GM12892 (cell line): ENCODE measurements at regions not wholly inside any gene's neighbourhood (a gene's known extent, or its start where the extent isn't known, plus 50 kb on each side); places are given as distances from the start of the nearest gene placed in this dataset.

Experiments used
- POLR2AphosphoS5 ChIP-seq: IDR thresholded peaks from 2 replicates; pipeline ENCODE4 v1.6.1; 2011; ENCODE audit warnings: low read depth, low read length, control low read depth
- TAF1 ChIP-seq: IDR thresholded peaks from 2 replicates; pipeline ENCODE4 v1.6.1; 2011; ENCODE audit warnings: low read depth, mild to moderate bottlenecking, control low read depth, low read length, borderline replicate concordance

GRCh38 chr4:66351761-66352160, 681.5 kb upstream of the EPHA5 start:
- no peak for TF ChIP-seq TAF1
- no peak for TF ChIP-seq POLR2AphosphoS5
